ENCODE measurements at regions not wholly inside any gene's neighbourhood (a gene's known extent, or its start where the extent isn't known, plus 50 kb on each side); places are given as distances from the start of the nearest gene placed in this dataset.
"Not testable (repeated sequence)": the region's sequence is repeated elsewhere in the genome, so short reads cannot be mapped to it uniquely, and the experiment has no call there.

DNA sequence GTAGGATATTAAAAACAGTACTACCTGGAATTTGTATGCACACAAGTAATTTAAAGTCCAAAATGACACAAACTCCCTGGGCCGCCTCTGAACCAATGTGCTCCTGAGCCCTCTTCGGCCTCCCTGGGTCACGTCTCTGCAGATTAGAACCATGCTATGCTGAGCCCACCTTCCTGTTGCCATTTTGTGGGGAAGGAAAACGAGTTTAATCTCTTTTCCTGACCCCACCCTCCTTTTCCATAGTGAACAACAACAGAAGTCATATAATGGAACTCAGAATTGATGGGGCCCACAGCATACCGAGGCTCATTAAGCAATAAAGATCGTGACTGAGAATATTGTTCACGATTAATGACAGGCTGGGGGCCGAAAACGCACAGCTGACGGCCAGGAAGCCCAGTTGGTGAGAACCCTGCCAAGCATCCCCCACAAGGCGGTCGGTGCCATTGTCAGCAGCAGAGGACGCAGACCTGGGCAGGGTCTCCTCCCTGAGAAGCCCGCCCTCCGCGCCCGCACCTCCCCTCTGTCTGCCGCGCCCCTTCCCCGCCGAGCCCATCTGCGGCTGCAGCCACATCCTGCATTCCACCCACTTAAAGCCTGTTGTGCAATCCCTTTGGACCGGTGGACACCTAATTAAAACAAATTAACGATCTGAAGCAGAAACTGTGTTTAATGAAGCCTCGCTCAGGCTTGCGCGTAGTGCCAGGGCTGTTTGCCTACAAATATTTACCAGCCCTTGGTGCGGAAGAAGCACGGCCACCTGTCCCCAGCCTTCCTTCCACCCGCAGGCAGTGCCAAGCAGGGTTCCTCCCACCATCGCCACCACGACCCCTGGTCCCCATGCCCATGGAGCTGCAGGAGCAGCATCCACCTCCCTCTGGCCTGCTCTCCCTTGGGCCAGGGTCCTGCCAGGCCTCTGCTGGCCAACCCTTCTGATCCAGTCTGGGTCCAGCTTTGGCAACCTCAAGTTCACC is 68.1 kb downstream of the DLL1 start:
- DNase-seq (ENCODE audit: low read depth, low spot score), result no peak
- TF ChIP-seq YY1 (IDR thresholded peaks at IDR 0.05; ENCODE audit: insufficient read depth, insufficient read length), result no peak
- no peak for TF ChIP-seq ZNF274 (IDR thresholded peaks at IDR 0.05; ENCODE audit: low read depth, low read length)
- no peak for TF ChIP-seq SUZ12 (IDR thresholded peaks at IDR 0.05; ENCODE audit: extremely low read depth, insufficient read depth, insufficient read length)

DNA sequence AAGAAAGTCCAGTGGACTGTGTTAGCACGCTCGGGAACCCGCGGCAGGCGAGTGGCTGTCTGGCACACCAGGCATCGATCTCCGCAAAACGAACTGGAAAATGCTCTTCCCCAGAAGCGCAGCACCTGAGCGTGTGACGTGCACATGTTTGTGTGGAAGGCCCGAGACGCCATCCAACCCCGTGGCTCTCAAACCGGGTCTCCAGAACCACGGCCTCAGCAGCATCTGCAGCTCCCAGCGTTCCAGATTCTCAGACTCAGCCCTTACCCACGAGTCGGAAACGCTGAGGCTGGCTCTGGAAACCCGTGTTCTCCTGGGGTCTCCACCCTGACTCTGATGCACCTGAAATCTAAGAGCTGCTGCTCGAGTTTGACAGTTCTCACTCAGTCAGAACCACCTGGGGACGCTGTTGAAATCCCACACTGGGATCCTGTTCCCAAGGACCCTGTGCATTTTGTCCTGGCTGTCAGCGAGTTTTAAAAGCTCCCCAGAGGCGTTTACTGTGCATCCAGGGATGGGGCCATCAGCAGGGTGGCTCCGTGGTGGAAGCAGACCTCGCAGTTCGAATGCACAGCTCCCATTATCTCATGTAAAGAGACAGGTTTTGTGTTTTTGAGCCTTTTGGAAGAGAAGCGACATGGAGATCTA is 69.0 kb downstream of the DLL1 start:
- no peak overlapping the region for H3K4me3 ChIP-seq (ENCODE audit: insufficient read length, low read depth)
- no peaks in the 10 kb centered on the region for H3K36me3 ChIP-seq (ENCODE audit: insufficient read depth, insufficient read length, low read length)
- H3K4me1 ChIP-seq (ENCODE audit: insufficient read depth, insufficient read length), result peaks cover 5% of the 10 kb centered on the region
- H3K9me3 ChIP-seq (ENCODE audit: insufficient read depth, low read length), result no peaks in the 10 kb centered on the region
- TF ChIP-seq SUZ12 (IDR thresholded peaks at IDR 0.05; ENCODE audit: extremely low read depth, insufficient read depth, insufficient read length) (no peak), ZNF274 (IDR thresholded peaks at IDR 0.05; ENCODE audit: low read depth, low read length) (no peak), YY1 (IDR thresholded peaks at IDR 0.05; ENCODE audit: insufficient read depth, insufficient read length) (no peak)
- no peaks in the 10 kb centered on the region for H3K27me3 ChIP-seq (ENCODE audit: insufficient read depth, insufficient read length)
- no peak for DNase-seq (ENCODE audit: low read depth, low spot score)
- no peak overlapping the region for H3K9ac ChIP-seq (ENCODE audit: insufficient read length, low read depth)

More for the DNA sequence above, 68.1 kb downstream of the DLL1 start:
- peaks cover 5% of the 10 kb centered on the region for H3K4me1 ChIP-seq (ENCODE audit: insufficient read depth, insufficient read length)
- no peaks in the 10 kb centered on the region for H3K27me3 ChIP-seq (ENCODE audit: insufficient read depth, insufficient read length)
- no peaks in the 10 kb centered on the region for H3K9me3 ChIP-seq (ENCODE audit: insufficient read depth, low read length)
- no peaks in the 10 kb centered on the region for H3K36me3 ChIP-seq (ENCODE audit: insufficient read depth, insufficient read length, low read length)
- H3K9ac ChIP-seq (ENCODE audit: insufficient read length, low read depth), result no peak overlapping the region
- no peak overlapping the region for H3K4me3 ChIP-seq (ENCODE audit: insufficient read length, low read depth)

DNA sequence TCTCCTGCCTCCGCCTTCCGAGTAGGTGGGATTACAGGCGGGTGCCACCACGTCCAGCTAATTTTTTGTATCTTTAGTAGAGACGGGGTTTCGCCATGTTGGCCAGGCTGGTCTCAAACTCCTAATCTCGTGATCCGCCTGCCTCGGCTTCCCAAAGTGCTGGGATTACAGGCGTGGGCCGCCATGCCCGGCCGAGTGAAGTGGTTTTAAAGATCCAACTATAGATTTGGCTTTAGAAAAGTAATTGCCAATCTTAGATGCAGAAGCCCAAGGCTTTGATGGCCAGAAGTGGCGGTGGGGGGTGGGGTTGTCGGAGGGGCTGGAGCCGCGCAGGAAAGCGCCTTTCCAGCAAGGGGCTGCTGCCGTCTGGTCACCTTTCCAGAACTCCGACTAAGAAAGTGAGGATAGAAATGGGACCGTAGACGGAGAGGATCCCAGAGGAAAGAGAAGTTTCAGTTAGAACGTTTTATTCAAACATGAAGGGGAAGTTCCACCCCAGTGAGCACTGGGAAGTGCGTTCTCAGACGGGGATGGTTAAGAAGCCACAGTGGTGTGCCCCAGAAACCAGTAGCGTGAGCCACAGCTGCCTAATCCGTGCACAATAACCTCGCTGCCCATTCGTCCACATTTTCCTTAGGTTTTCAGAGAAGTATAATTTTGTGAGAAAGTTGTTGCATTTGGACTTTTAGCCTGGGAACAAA is 69.7 kb downstream of the DLL1 start:
- no peak for DNase-seq (ENCODE audit: low read depth, low spot score)
- Histone ChIP-seq H3K27me3 (ENCODE audit: insufficient read depth, insufficient read length) (no peaks in the 10 kb centered on the region), H3K9ac (ENCODE audit: insufficient read length, low read depth) (no peak overlapping the region), H3K9me3 (ENCODE audit: insufficient read depth, low read length) (no peaks in the 10 kb centered on the region), H3K36me3 (ENCODE audit: insufficient read depth, insufficient read length, low read length) (no peaks in the 10 kb centered on the region), H3K4me1 (ENCODE audit: insufficient read depth, insufficient read length) (peaks cover 5% of the 10 kb centered on the region), H3K4me3 (ENCODE audit: insufficient read length, low read depth) (no peak overlapping the region)
- TF ChIP-seq YY1 (IDR thresholded peaks at IDR 0.05; ENCODE audit: insufficient read depth, insufficient read length) (no peak), ZNF274 (IDR thresholded peaks at IDR 0.05; ENCODE audit: low read depth, low read length) (no peak), SUZ12 (IDR thresholded peaks at IDR 0.05; ENCODE audit: extremely low read depth, insufficient read depth, insufficient read length) (no peak)

DNA sequence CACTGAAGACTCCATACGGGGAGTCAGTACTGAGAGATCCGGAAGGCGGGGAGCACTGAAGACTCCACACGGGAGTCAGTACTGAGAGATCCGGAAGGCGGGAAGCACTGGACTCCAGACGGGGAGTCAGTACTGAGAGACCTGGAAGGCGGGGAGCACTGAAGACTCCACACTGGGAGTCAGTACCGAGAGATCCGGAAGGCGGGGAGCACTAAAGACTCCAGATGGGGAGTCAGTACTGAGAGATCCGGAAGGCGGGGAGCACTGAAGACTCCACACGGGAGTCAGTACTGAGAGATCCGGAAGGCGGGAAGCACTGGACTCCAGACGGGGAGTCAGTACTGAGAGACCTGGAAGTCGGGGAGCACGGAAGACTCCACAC is 77.2 kb downstream of the DLL1 start:
- not testable (repeated sequence) for H3K27me3 ChIP-seq (ENCODE audit: insufficient read depth, insufficient read length); H3K36me3 ChIP-seq (ENCODE audit: insufficient read depth, insufficient read length, low read length); H3K4me3 ChIP-seq (ENCODE audit: insufficient read length, low read depth); H3K4me1 ChIP-seq (ENCODE audit: insufficient read depth, insufficient read length); DNase-seq (ENCODE audit: low read depth, low spot score); H3K9me3 ChIP-seq (ENCODE audit: insufficient read depth, low read length); H3K9ac ChIP-seq (ENCODE audit: insufficient read length, low read depth)

DNA sequence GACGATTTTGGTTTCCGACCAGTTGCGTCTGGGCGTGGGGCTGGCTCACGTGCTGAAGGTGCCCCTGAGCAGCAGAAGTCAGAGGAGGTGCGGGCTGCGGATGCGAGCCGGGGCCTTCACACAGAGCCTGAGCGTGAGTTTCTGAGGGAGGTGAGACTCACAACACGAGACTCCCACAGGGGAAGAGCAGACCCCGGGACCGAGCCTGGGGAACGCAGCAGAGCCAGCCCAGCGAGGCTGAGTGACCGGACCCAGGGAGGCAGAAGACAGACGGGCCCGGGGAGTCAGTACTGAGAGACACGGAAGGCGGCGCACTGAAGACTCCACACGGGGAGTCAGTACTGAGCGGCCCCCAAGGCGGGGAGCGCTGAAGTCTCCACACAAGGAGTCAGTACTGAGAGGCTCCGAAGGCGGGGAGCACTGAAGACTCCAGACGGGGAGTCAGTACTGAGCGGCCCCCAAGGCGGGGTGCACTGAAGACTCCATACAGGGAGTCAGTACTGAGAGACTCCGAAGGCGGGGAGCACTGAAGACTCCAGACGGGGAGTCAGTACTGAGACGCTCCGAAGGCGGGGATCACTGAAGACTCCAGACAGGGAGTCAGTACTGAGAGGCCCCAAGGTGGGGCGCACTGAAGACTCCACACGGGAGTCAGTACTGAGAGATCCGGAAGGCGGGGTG is 77.8 kb downstream of the DLL1 start:
- H3K4me1 ChIP-seq (ENCODE audit: insufficient read depth, insufficient read length), result no peaks in the 10 kb centered on the region
- no peaks in the 10 kb centered on the region for H3K27me3 ChIP-seq (ENCODE audit: insufficient read depth, insufficient read length)
- H3K4me3 ChIP-seq (ENCODE audit: insufficient read length, low read depth), result no peak overlapping the region
- no peaks in the 10 kb centered on the region for H3K36me3 ChIP-seq (ENCODE audit: insufficient read depth, insufficient read length, low read length)
- H3K9me3 ChIP-seq (ENCODE audit: insufficient read depth, low read length), result no peaks in the 10 kb centered on the region
- H3K9ac ChIP-seq (ENCODE audit: insufficient read length, low read depth), result no peak overlapping the region
- DNase-seq (ENCODE audit: low read depth, low spot score), result no peak
- no peak for TF ChIP-seq SUZ12 (IDR thresholded peaks at IDR 0.05; ENCODE audit: extremely low read depth, insufficient read depth, insufficient read length)
- TF ChIP-seq YY1 (IDR thresholded peaks at IDR 0.05; ENCODE audit: insufficient read depth, insufficient read length), result no peak

DNA sequence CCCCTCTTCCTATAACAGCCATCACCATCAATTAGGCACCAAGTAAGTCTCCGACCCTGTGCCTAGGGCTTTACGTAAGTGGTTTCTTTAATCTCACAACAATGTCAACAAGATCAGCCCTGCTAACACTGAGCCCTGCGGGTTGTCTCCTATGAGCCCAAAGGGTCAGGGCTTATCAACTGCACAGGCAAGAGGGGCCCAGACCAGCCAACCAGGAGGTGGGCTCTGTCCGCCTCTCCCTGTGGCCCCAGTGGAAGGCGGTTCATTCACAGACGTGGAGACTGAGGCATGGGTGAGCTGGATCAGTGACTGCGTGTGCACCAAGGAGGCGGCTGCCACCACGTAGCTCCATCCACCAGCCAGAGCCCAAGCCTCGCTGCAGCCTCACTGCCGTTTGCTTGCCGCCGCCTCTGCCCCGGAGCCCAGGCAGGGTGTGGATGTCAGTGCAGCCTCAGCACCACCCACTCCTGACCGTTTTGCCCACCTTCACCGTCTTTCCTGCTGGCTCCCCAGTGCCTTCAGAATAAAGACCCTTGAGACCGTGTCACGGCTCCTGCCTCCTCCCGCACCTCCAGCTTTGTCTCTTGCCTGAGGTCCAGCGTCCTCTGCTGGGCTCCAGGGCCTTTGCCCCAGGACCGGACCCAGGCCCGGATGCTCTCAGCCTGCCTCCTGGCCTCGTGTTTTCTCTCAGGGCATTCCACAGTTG is 78.7 kb downstream of the DLL1 start:
- no peaks in the 10 kb centered on the region for H3K27me3 ChIP-seq (ENCODE audit: insufficient read depth, insufficient read length)
- no peak for TF ChIP-seq SUZ12 (IDR thresholded peaks at IDR 0.05; ENCODE audit: extremely low read depth, insufficient read depth, insufficient read length)
- TF ChIP-seq ZNF274 (IDR thresholded peaks at IDR 0.05; ENCODE audit: low read depth, low read length), result no peak
- TF ChIP-seq YY1 (IDR thresholded peaks at IDR 0.05; ENCODE audit: insufficient read depth, insufficient read length), result no peak

More for the DNA sequence above, 78.7 kb downstream of the DLL1 start:
- Histone ChIP-seq H3K9me3 (ENCODE audit: insufficient read depth, low read length) (no peaks in the 10 kb centered on the region), H3K4me1 (ENCODE audit: insufficient read depth, insufficient read length) (no peaks in the 10 kb centered on the region), H3K9ac (ENCODE audit: insufficient read length, low read depth) (no peak overlapping the region), H3K4me3 (ENCODE audit: insufficient read length, low read depth) (no peak overlapping the region), H3K36me3 (ENCODE audit: insufficient read depth, insufficient read length, low read length) (no peaks in the 10 kb centered on the region)
- DNase-seq (ENCODE audit: low read depth, low spot score), result no peak

Data from NT2/D1 (cell line).